ENCODE measurements at regions not wholly inside any gene's neighbourhood (a gene's known extent, or its start where the extent isn't known, plus 50 kb on each side); places are given as distances from the start of the nearest gene placed in this dataset.

GRCh38 chr1:192943522-192943921 is 115.6 kb downstream of the UCHL5 start:
- no TSS peak for BruUV-seq (replicated peaks)
- POLR2A ChIA-PET: no interaction called here

More at GRCh38 chr1:192943522-192943921, 115.6 kb downstream of the UCHL5 start:
- Histone ChIP-seq H2AFZ (ENCODE audit: low read depth, low read length) (no peak overlapping the region), H4K20me1 (replicated peaks; ENCODE audit: control insufficient read depth, extremely low read depth, insufficient read depth, low read length) (no peaks in the 10 kb centered on the region), H3K9me1 (replicated peaks; ENCODE audit: control insufficient read depth, extremely low read depth, insufficient read depth, low read length) (no peaks in the 10 kb centered on the region), H3K9ac (replicated peaks; ENCODE audit: extremely low read depth, insufficient read depth, low read length) (no peak overlapping the region), H3K79me2 (ENCODE audit: control insufficient read depth, insufficient read depth, low read length) (no peaks in the 10 kb centered on the region), H3K4me1 (ENCODE audit: control insufficient read depth, extremely low read depth, insufficient read depth, low read length) (no peaks in the 10 kb centered on the region), H3K9me3 (replicated peaks; ENCODE audit: control insufficient read depth, insufficient read depth, low read length) (no peaks in the 10 kb centered on the region), H3K4me3 (replicated peaks in 1 of 3; ENCODE audit: insufficient read depth in 1 of 3, low read depth in 1 of 3, low read length in 3 of 3) (no peak overlapping the region), H3K36me3 (ENCODE audit: control insufficient read depth in 2 of 2, extremely low read depth in 1 of 2, insufficient read depth in 2 of 2, low read length in 2 of 2) (no peaks in the 10 kb centered on the region), H3K27ac (ENCODE audit: insufficient read depth, low read depth, low read length) (no peak overlapping the region), H3K27me3 (ENCODE audit: control insufficient read depth in 2 of 2, insufficient read depth in 2 of 2, low read length in 2 of 2) (no peaks in the 10 kb centered on the region), H3K4me2 (ENCODE audit: insufficient read depth, low read length) (no peak overlapping the region)
- dilution Hi-C loops (cut with MboI; ENCODE audit: extremely low pct_ligation_motif_present, low sequenced_read_pairs): no loop called here
- CTCF ChIA-PET: interaction anchor here (0.9 to 1.3 kb wide), 3 partner anchors 8 to 87 kb away, joined by 3 to 6 read pairs (median 3); no protein-coding TSS in a partner anchor
- no peak for FAIRE-seq
- intact Hi-C loops (cut with micrococcal nuclease): no loop called here
- DNase-seq (ENCODE audit: low read depth, low spot score): no peak
- TF ChIP-seq FOS (IDR thresholded peaks at IDR 0.05; ENCODE audit: borderline replicate concordance, insufficient read depth, low read length) (no peak), POLR2AphosphoS5 (IDR thresholded peaks at IDR 0.05; ENCODE audit: insufficient read depth, low read depth, low read length) (no peak), MAX (IDR thresholded peaks at IDR 0.05; ENCODE audit: insufficient read depth, insufficient read length) (no peak), MYC (IDR thresholded peaks at IDR 0.05; ENCODE audit: low read depth, low read length) (no peak), EZH2 (IDR thresholded peaks at IDR 0.05; ENCODE audit: borderline replicate concordance, low read depth, low read length, severe bottlenecking) (no peak), JUN (IDR thresholded peaks at IDR 0.05; ENCODE audit: borderline replicate concordance, insufficient read depth, insufficient read length, low read depth) (no peak), CTCF (IDR thresholded peaks at IDR 0.05; ENCODE audit: extremely low read depth in 1 of 2, insufficient read depth in 1 of 2, low read depth in 1 of 2, low read length in 2 of 2) (no peak), POLR2A (IDR thresholded peaks at IDR 0.05; ENCODE audit: low read depth, low read length) (no peak), GATA2 (IDR thresholded peaks at IDR 0.05; ENCODE audit: insufficient read depth, insufficient read length, low read depth, low read length) (no peak)

Measured in endothelial cell of umbilical vein (primary cell).